Gastrocnemius medialis (tissue), 4 donors: ENCODE measurements at regions not wholly inside any gene's neighbourhood (a gene's known extent, or its start where the extent isn't known, plus 50 kb on each side); places are given as distances from the start of the nearest gene placed in this dataset.

ENCODE experiments used
- CTCF ChIP-seq, 5 experiments: fragments of 450-650 bp in 3 of 5; fragments of 200-600 bp in 2 of 5; sonication (generic) in 2 of 5; IDR thresholded peaks in 4 of 5; conservative IDR thresholded peaks in 1 of 5; 1 replicate in 4 of 5; 2 replicates in 1 of 5; pipeline ENCODE4 v1.5.1; 2016 to 2019; ENCODE audit warnings: antibody characterized with exemption in 5 of 5, mild to moderate bottlenecking in 3 of 5, moderate library complexity in 3 of 5
- POLR2A ChIP-seq, 2 donors: fragments of 450-650 bp; IDR thresholded peaks; one replicate each; pipeline ENCODE4 v1.6.1; 2017; ENCODE audit warnings: antibody characterized with exemption in 2 of 2, mild to moderate bottlenecking in 2 of 2, moderate library complexity in 2 of 2

- TF ChIP-seq CTCF (IDR thresholded peaks at IDR 0.05 in 4 of 5, conservative IDR thresholded peaks at IDR 0.05 in 1 of 5) (no peak), POLR2A (IDR thresholded peaks at IDR 0.05) (no peak)
Observed at GRCh38 chr1:175810305-175810704, 66.9 kb upstream of the TNR start.
